ENCODE measurements at regions not wholly inside any gene's neighbourhood (a gene's known extent, or its start where the extent isn't known, plus 50 kb on each side); places are given as distances from the start of the nearest gene placed in this dataset.

- H4K91ac ChIP-seq (ENCODE audit: low read depth, low read length) = no peak overlapping the region
- no peak overlapping the region for H3K9ac ChIP-seq (ENCODE audit: low read length)
- no peaks in the 10 kb centered on the region for H3K79me1 ChIP-seq (ENCODE audit: low read length)
- H3K9me3 ChIP-seq (ENCODE audit: insufficient read depth, low read depth, low read length) = no peaks in the 10 kb centered on the region
- H3K4me2 ChIP-seq (ENCODE audit: low read length) = no peak overlapping the region
- no peak overlapping the region for H2AFZ ChIP-seq (ENCODE audit: insufficient read depth, low read length, poor library complexity)
- no peak overlapping the region for H2BK12ac ChIP-seq (ENCODE audit: low read length)
- no peak overlapping the region for H2BK5ac ChIP-seq (ENCODE audit: low read depth, low read length, poor library complexity)
- no peak overlapping the region for H3K18ac ChIP-seq (ENCODE audit: low read length)
- H3K79me2 ChIP-seq (ENCODE audit: control insufficient read depth, insufficient read depth, low read length, poor library complexity) = no peaks in the 10 kb centered on the region
- no peak overlapping the region for H3K4me3 ChIP-seq (ENCODE audit: low read depth, low read length)
- no CpG with 5 or more reads among the region's 1 CpG for WGBS (ENCODE audit: extremely low coverage, insufficient coverage, insufficient read length)
- H4K8ac ChIP-seq (ENCODE audit: low read depth, low read length) = no peak overlapping the region
- H4K12ac ChIP-seq (ENCODE audit: low read depth, low read length) = no peak overlapping the region
- H3K36me3 ChIP-seq (ENCODE audit: control insufficient read depth in 1 of 2, insufficient read depth in 2 of 2, low read length in 2 of 2) = no peaks in the 10 kb centered on the region
- peak in 1 of 2 donors; percentile 53 for DNase-seq
- no peak overlapping the region for H2AK5ac ChIP-seq (ENCODE audit: low read length)
- no peaks in the 10 kb centered on the region for H3K27me3 ChIP-seq (ENCODE audit: insufficient read depth, low read length)
- H3K27ac ChIP-seq (ENCODE audit: low read depth, low read length) = no peak overlapping the region
- H3K4me1 ChIP-seq (ENCODE audit: control insufficient read depth in 1 of 2, insufficient read depth in 2 of 2, low read length in 2 of 2) = no peaks in the 10 kb centered on the region
- no peak overlapping the region for H3K4ac ChIP-seq (ENCODE audit: low read depth, low read length)
- no peak overlapping the region for H2BK120ac ChIP-seq (ENCODE audit: insufficient read depth, low read length, poor library complexity)
- no peak overlapping the region for H3K23ac ChIP-seq (ENCODE audit: low read length)
- no peak overlapping the region for H3K14ac ChIP-seq (ENCODE audit: low read length)
These were observed 144.5 kb upstream of the FBXO33 start for GRCh38 chr14:39576736-39577135.

- no peaks in the 10 kb centered on the region for H3K27me3 ChIP-seq (ENCODE audit: insufficient read depth, low read length)
- H2BK120ac ChIP-seq (ENCODE audit: insufficient read depth, low read length, poor library complexity) = no peak overlapping the region
- H3K9me3 ChIP-seq (ENCODE audit: insufficient read depth, low read depth, low read length) = no peaks in the 10 kb centered on the region
- no peak overlapping the region for H2AFZ ChIP-seq (ENCODE audit: insufficient read depth, low read length, poor library complexity)
- no peak overlapping the region for H3K4me3 ChIP-seq (ENCODE audit: low read depth, low read length)
- no peak overlapping the region for H2BK5ac ChIP-seq (ENCODE audit: low read depth, low read length, poor library complexity)
- no peak overlapping the region for H3K4me2 ChIP-seq (ENCODE audit: low read length)
- H3K27ac ChIP-seq (ENCODE audit: low read depth, low read length) = no peak overlapping the region
- H3K9ac ChIP-seq (ENCODE audit: low read length) = no peak overlapping the region
- no peak overlapping the region for H3K4ac ChIP-seq (ENCODE audit: low read depth, low read length)
- H4K12ac ChIP-seq (ENCODE audit: low read depth, low read length) = no peak overlapping the region
- no peak overlapping the region for H2BK12ac ChIP-seq (ENCODE audit: low read length)
- no peaks in the 10 kb centered on the region for H3K79me2 ChIP-seq (ENCODE audit: control insufficient read depth, insufficient read depth, low read length, poor library complexity)
- no peak for DNase-seq
- no peak overlapping the region for H3K23ac ChIP-seq (ENCODE audit: low read length)
- no peak overlapping the region for H4K91ac ChIP-seq (ENCODE audit: low read depth, low read length)
- H3K79me1 ChIP-seq (ENCODE audit: low read length) = no peaks in the 10 kb centered on the region
- no peaks in the 10 kb centered on the region for H3K4me1 ChIP-seq (ENCODE audit: control insufficient read depth in 1 of 2, insufficient read depth in 2 of 2, low read length in 2 of 2)
- no peak overlapping the region for H3K18ac ChIP-seq (ENCODE audit: low read length)
- no peak overlapping the region for H3K14ac ChIP-seq (ENCODE audit: low read length)
- no peak overlapping the region for H2AK5ac ChIP-seq (ENCODE audit: low read length)
- H3K36me3 ChIP-seq (ENCODE audit: control insufficient read depth in 1 of 2, insufficient read depth in 2 of 2, low read length in 2 of 2) = no peaks in the 10 kb centered on the region
- no peak overlapping the region for H4K8ac ChIP-seq (ENCODE audit: low read depth, low read length)
These were observed 144.0 kb upstream of the FBXO33 start for GRCh38 chr14:39576258-39576657.

- Histone ChIP-seq H3K14ac (ENCODE audit: low read length) (no peak overlapping the region), H4K12ac (ENCODE audit: low read depth, low read length) (no peak overlapping the region), H2AK5ac (ENCODE audit: low read length) (no peak overlapping the region), H2BK120ac (ENCODE audit: insufficient read depth, low read length, poor library complexity) (no peak overlapping the region), H3K23ac (ENCODE audit: low read length) (no peak overlapping the region), H2BK12ac (ENCODE audit: low read length) (no peak overlapping the region), H3K4me3 (ENCODE audit: low read depth, low read length) (no peak overlapping the region), H4K8ac (ENCODE audit: low read depth, low read length) (no peak overlapping the region), H3K79me2 (ENCODE audit: control insufficient read depth, insufficient read depth, low read length, poor library complexity) (no peaks in the 10 kb centered on the region), H3K9ac (ENCODE audit: low read length) (no peak overlapping the region), H3K4me1 (ENCODE audit: control insufficient read depth in 1 of 2, insufficient read depth in 2 of 2, low read length in 2 of 2) (no peaks in the 10 kb centered on the region), H3K9me3 (ENCODE audit: insufficient read depth, low read depth, low read length) (no peaks in the 10 kb centered on the region), H3K4ac (ENCODE audit: low read depth, low read length) (no peak overlapping the region), H3K27ac (ENCODE audit: low read depth, low read length) (no peak overlapping the region), H3K27me3 (ENCODE audit: insufficient read depth, low read length) (no peaks in the 10 kb centered on the region), H3K36me3 (ENCODE audit: control insufficient read depth in 1 of 2, insufficient read depth in 2 of 2, low read length in 2 of 2) (no peaks in the 10 kb centered on the region), H3K4me2 (ENCODE audit: low read length) (no peak overlapping the region), H2BK5ac (ENCODE audit: low read depth, low read length, poor library complexity) (no peak overlapping the region), H4K91ac (ENCODE audit: low read depth, low read length) (no peak overlapping the region), H3K18ac (ENCODE audit: low read length) (no peak overlapping the region), H2AFZ (ENCODE audit: insufficient read depth, low read length, poor library complexity) (no peak overlapping the region), H3K79me1 (ENCODE audit: low read length) (no peaks in the 10 kb centered on the region)
- WGBS (ENCODE audit: extremely low coverage, insufficient coverage, insufficient read length) = no CpG with 5 or more reads among the region's 4 CpGs
- DNase-seq = peak; percentile 68 to 93
These were observed 136.7 kb upstream of the FBXO33 start for GRCh38 chr14:39568809-39569538.

- no peak overlapping the region for H2BK5ac ChIP-seq (ENCODE audit: low read depth, low read length, poor library complexity)
- no peak overlapping the region for H2BK12ac ChIP-seq (ENCODE audit: low read length)
- H3K79me1 ChIP-seq (ENCODE audit: low read length) = no peaks in the 10 kb centered on the region
- H3K27me3 ChIP-seq (ENCODE audit: insufficient read depth, low read length) = no peaks in the 10 kb centered on the region
- no peaks in the 10 kb centered on the region for H3K9me3 ChIP-seq (ENCODE audit: insufficient read depth, low read depth, low read length)
- no peaks in the 10 kb centered on the region for H3K79me2 ChIP-seq (ENCODE audit: control insufficient read depth, insufficient read depth, low read length, poor library complexity)
- H3K23ac ChIP-seq (ENCODE audit: low read length) = no peak overlapping the region
- no peak overlapping the region for H2BK120ac ChIP-seq (ENCODE audit: insufficient read depth, low read length, poor library complexity)
- H4K91ac ChIP-seq (ENCODE audit: low read depth, low read length) = no peak overlapping the region
- H4K8ac ChIP-seq (ENCODE audit: low read depth, low read length) = no peak overlapping the region
- H2AK5ac ChIP-seq (ENCODE audit: low read length) = no peak overlapping the region
- no peak overlapping the region for H4K12ac ChIP-seq (ENCODE audit: low read depth, low read length)
- H3K4me3 ChIP-seq (ENCODE audit: low read depth, low read length) = no peak overlapping the region
- H3K14ac ChIP-seq (ENCODE audit: low read length) = no peak overlapping the region
- H2AFZ ChIP-seq (ENCODE audit: insufficient read depth, low read length, poor library complexity) = no peak overlapping the region
- no peak for DNase-seq
- H3K4me1 ChIP-seq (ENCODE audit: control insufficient read depth in 1 of 2, insufficient read depth in 2 of 2, low read length in 2 of 2) = no peaks in the 10 kb centered on the region
- no peak overlapping the region for H3K9ac ChIP-seq (ENCODE audit: low read length)
- H3K4ac ChIP-seq (ENCODE audit: low read depth, low read length) = no peak overlapping the region
- H3K4me2 ChIP-seq (ENCODE audit: low read length) = no peak overlapping the region
- WGBS (ENCODE audit: extremely low coverage, insufficient coverage, insufficient read length) = no CpG with 5 or more reads among the region's 2 CpGs
- H3K36me3 ChIP-seq (ENCODE audit: control insufficient read depth in 1 of 2, insufficient read depth in 2 of 2, low read length in 2 of 2) = no peaks in the 10 kb centered on the region
- H3K27ac ChIP-seq (ENCODE audit: low read depth, low read length) = no peak overlapping the region
- no peak overlapping the region for H3K18ac ChIP-seq (ENCODE audit: low read length)
These were observed 134.6 kb upstream of the FBXO33 start for GRCh38 chr14:39566795-39567194.

Data from trophoblast cell (in vitro differentiated cells and primary cell).